CD14-positive monocyte (primary cell): ENCODE measurements at regions not wholly inside any gene's neighbourhood (a gene's known extent, or its start where the extent isn't known, plus 50 kb on each side); places are given as distances from the start of the nearest gene placed in this dataset.

ENCODE experiments used
- DNase-seq, 3 donors: peaks; one replicate each; pipeline ENCODE4 v3.0.0-alpha.2; 2011 to 2022
- H2AFZ ChIP-seq: 2 replicates; pipeline ENCODE4 v1.6.0; 2012; ENCODE audit warnings: mild to moderate bottlenecking, low read depth, low read length, inconsistent platforms; ENCODE audit not compliant: insufficient read depth, poor library complexity, severe bottlenecking
- H3K27ac ChIP-seq, 2 donors: 1 replicate in 1 of 2; 2 replicates in 1 of 2; pipeline ENCODE4 v1.5.1; 2012 to 2013; ENCODE audit warnings: low read length in 2 of 2, control low read depth in 1 of 2, inconsistent platforms in 1 of 2, low read depth in 1 of 2, mild to moderate bottlenecking in 1 of 2
- H3K27me3 ChIP-seq, 2 donors: one replicate each; pipeline versions ENCODE4 v1.6.0 to v1.6.1; 2011 to 2013; ENCODE audit warnings: low read length in 2 of 2; ENCODE audit not compliant: control insufficient read depth in 2 of 2, insufficient read depth in 2 of 2
- H3K36me3 ChIP-seq, 2 donors: replicated peaks in 1 of 2; 1 replicate in 1 of 2; 2 replicates in 1 of 2; pipeline versions ENCODE4 v1.5.1 to v1.6.1; 2012 to 2013; ENCODE audit warnings: low read length in 2 of 2, control low read depth in 1 of 2, inconsistent platforms in 1 of 2, mild to moderate bottlenecking in 1 of 2; ENCODE audit not compliant: insufficient read depth in 2 of 2, control insufficient read depth in 1 of 2
- H3K4me1 ChIP-seq, 2 donors: 1 replicate in 1 of 2; 2 replicates in 1 of 2; pipeline versions ENCODE4 v1.5.1 to v1.6.1; 2012 to 2013; ENCODE audit warnings: low read length in 2 of 2, control low read depth in 1 of 2, inconsistent platforms in 1 of 2, mild to moderate bottlenecking in 1 of 2, moderate library complexity in 1 of 2; ENCODE audit not compliant: insufficient read depth in 2 of 2, control insufficient read depth in 1 of 2
- H3K4me2 ChIP-seq: replicated peaks from 2 replicates; pipeline ENCODE3; 2012; ENCODE audit warnings: low read length, moderate library complexity, mild to moderate bottlenecking; ENCODE audit not compliant: poor library complexity, severe bottlenecking; ENCODE audit errors: extremely low read depth
- H3K4me3 ChIP-seq, 3 experiments: fragments of 200-600 bp in 1 of 3; sonication (generic) in 1 of 3; replicated peaks in 1 of 3; 1 replicate in 2 of 3; 2 replicates in 1 of 3; pipeline ENCODE4 v1.5.1; 2011 to 2013; ENCODE audit warnings: low read length in 3 of 3, mild to moderate bottlenecking in 3 of 3, control low read depth in 2 of 3, low read depth in 2 of 3, inconsistent platforms in 1 of 3, moderate library complexity in 1 of 3
- H3K79me2 ChIP-seq: 2 replicates; pipeline ENCODE4 v1.6.0; 2012; ENCODE audit warnings: mild to moderate bottlenecking, control low read depth, inconsistent platforms, low read length, moderate library complexity; ENCODE audit not compliant: insufficient read depth
- H3K9ac ChIP-seq: 2 replicates; pipeline ENCODE4 v1.6.0; 2017; ENCODE audit warnings: low read length, mild to moderate bottlenecking; ENCODE audit not compliant: insufficient read depth, poor library complexity, severe bottlenecking
- H3K9me3 ChIP-seq, 2 donors: replicated peaks in 1 of 2; 1 replicate in 1 of 2; 2 replicates in 1 of 2; pipeline versions ENCODE4 v1.5.1 to v1.6.1; 2012 to 2013; ENCODE audit warnings: low read length in 2 of 2, control low read depth in 1 of 2; ENCODE audit not compliant: control insufficient read depth in 1 of 2, insufficient read depth in 1 of 2
- H4K20me1 ChIP-seq: 2 replicates; pipeline ENCODE4 v1.6.0; 2012; ENCODE audit warnings: mild to moderate bottlenecking, low read length, control low read depth, moderate library complexity; ENCODE audit not compliant: insufficient read depth
- H3K27ac Mint-ChIP-seq, 7 donors: one replicate each; pipeline ENCODE4 v1.8.0; 2020; ENCODE audit warnings: mild to moderate bottlenecking in 7 of 7, mixed read lengths in 7 of 7, moderate library complexity in 6 of 7, inconsistent platforms in 2 of 7
- H3K27me3 Mint-ChIP-seq, 3 donors: one replicate each; pipeline ENCODE4 v1.8.0; 2021 to 2022; ENCODE audit warnings: low read depth in 3 of 3, mild to moderate bottlenecking in 3 of 3, mixed read lengths in 3 of 3, moderate library complexity in 3 of 3, inconsistent platforms in 1 of 3
- H3K36me3 Mint-ChIP-seq, 2 donors: one replicate each; pipeline ENCODE4 v1.8.0; 2020; ENCODE audit warnings: mixed read lengths in 2 of 2, inconsistent platforms in 1 of 2, mild to moderate bottlenecking in 1 of 2
- H3K4me1 Mint-ChIP-seq: one replicate; pipeline ENCODE4 v1.8.0; 2020; ENCODE audit warnings: mild to moderate bottlenecking, mixed read lengths
- H3K4me3 Mint-ChIP-seq, 2 donors: one replicate each; pipeline ENCODE4 v1.8.0; 2020; ENCODE audit warnings: mild to moderate bottlenecking in 2 of 2, mixed read lengths in 2 of 2, moderate library complexity in 1 of 2
- H3K9me3 Mint-ChIP-seq, 7 donors: one replicate each; pipeline ENCODE4 v1.8.0; 2020 to 2022; ENCODE audit warnings: mixed read lengths in 7 of 7, mild to moderate bottlenecking in 6 of 7, moderate library complexity in 6 of 7, inconsistent platforms in 2 of 7
- WGBS: methylation state at CpG from one replicate; pipeline ENCODE4 v1.1.5; 2013; ENCODE audit warnings: missing lambda C conversion rate; ENCODE audit not compliant: insufficient coverage; 5-methylcytosine and 5-hydroxymethylcytosine counted together
- intact Hi-C, 2 donors: fragments of 100-400 bp; cut with micrococcal nuclease; formaldehyde crosslinking; loops; one replicate each; pipeline versions ENCODE4 v1.15.0 to v1.15.1; 2023
- TF ChIP-seq, protein P1 (sequence below): fragments of 200-600 bp; IDR thresholded peaks from one replicate; pipeline ENCODE4 v1.8.0; 2022; ENCODE audit warnings: antibody characterized with exemption, mild to moderate bottlenecking

GRCh38 chr3:177838766-177839350 is 641.6 kb upstream of the TBL1XR1 start:
- no peaks in the 10 kb centered on the region for H3K79me2 ChIP-seq
- peaks cover 8 to 9% of the 10 kb centered on the region in 2 donors for H3K4me1 ChIP-seq
- Mint-ChIP-seq H3K27me3 (peaks cover 0 to 6% (median 1%) of the 10 kb centered on the region in 3 donors), H3K36me3 (no peaks in the 10 kb centered on the region), H3K4me3 (no peak overlapping the region), H3K9me3 (no peaks in the 10 kb centered on the region), H3K27ac (no peak overlapping the region), H3K4me1 (peaks cover 10% of the 10 kb centered on the region)
- TF ChIP-seq, protein P1, sequence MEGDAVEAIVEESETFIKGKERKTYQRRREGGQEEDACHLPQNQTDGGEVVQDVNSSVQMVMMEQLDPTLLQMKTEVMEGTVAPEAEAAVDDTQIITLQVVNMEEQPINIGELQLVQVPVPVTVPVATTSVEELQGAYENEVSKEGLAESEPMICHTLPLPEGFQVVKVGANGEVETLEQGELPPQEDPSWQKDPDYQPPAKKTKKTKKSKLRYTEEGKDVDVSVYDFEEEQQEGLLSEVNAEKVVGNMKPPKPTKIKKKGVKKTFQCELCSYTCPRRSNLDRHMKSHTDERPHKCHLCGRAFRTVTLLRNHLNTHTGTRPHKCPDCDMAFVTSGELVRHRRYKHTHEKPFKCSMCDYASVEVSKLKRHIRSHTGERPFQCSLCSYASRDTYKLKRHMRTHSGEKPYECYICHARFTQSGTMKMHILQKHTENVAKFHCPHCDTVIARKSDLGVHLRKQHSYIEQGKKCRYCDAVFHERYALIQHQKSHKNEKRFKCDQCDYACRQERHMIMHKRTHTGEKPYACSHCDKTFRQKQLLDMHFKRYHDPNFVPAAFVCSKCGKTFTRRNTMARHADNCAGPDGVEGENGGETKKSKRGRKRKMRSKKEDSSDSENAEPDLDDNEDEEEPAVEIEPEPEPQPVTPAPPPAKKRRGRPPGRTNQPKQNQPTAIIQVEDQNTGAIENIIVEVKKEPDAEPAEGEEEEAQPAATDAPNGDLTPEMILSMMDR = no peak
- H3K36me3 ChIP-seq = no peaks in the 10 kb centered on the region
- no peak overlapping the region for H3K27ac ChIP-seq
- H2AFZ ChIP-seq = no peak overlapping the region
- DNase-seq = no peak
- no peaks in the 10 kb centered on the region for H3K27me3 ChIP-seq
- H3K9ac ChIP-seq = no peak overlapping the region
- no peak overlapping the region for H3K4me3 ChIP-seq
- WGBS = 95% methylated on average over 5 of the region's 7 CpGs
- H3K9me3 ChIP-seq = no peaks in the 10 kb centered on the region
- intact Hi-C loops = no loop called here
- no peaks in the 10 kb centered on the region for H4K20me1 ChIP-seq
- no peak overlapping the region for H3K4me2 ChIP-seq

- intact Hi-C loops = no loop called here
- H4K20me1 ChIP-seq = no peaks in the 10 kb centered on the region
- no peaks in the 10 kb centered on the region for H3K36me3 ChIP-seq
- WGBS = no CpG with 5 or more reads among the region's 1 CpG
- no peak overlapping the region for H3K4me2 ChIP-seq
- no peak overlapping the region for H3K27ac Mint-ChIP-seq
- no peaks in the 10 kb centered on the region for H3K9me3 ChIP-seq
- H2AFZ ChIP-seq = no peak overlapping the region
- TF ChIP-seq, protein P1 = no peak
- H3K36me3 Mint-ChIP-seq = no peaks in the 10 kb centered on the region
- peaks cover 0 to 3% (median 0%) of the 10 kb centered on the region in 7 donors for H3K9me3 Mint-ChIP-seq
- DNase-seq = no peak
- H3K4me1 ChIP-seq = peaks cover 9 to 11% of the 10 kb centered on the region in 2 donors
- no peak overlapping the region for H3K9ac ChIP-seq
- no peak overlapping the region for H3K4me3 ChIP-seq
- peaks cover 10% of the 10 kb centered on the region for H3K4me1 Mint-ChIP-seq
- no peak overlapping the region for H3K27ac ChIP-seq
- H3K79me2 ChIP-seq = no peaks in the 10 kb centered on the region
- no peak overlapping the region for H3K4me3 Mint-ChIP-seq
- H3K27me3 Mint-ChIP-seq = peaks cover 0 to 4% (median 1%) of the 10 kb centered on the region in 3 donors
- no peaks in the 10 kb centered on the region for H3K27me3 ChIP-seq
Measured at GRCh38 chr3:177842302-177842701, 645.0 kb upstream of the TBL1XR1 start.
